ENCODE measurements at regions not wholly inside any gene's neighbourhood (a gene's known extent, or its start where the extent isn't known, plus 50 kb on each side); places are given as distances from the start of the nearest gene placed in this dataset.
"Not testable (repeated sequence)": the region's sequence is repeated elsewhere in the genome, so short reads cannot be mapped to it uniquely, and the experiment has no call there.

GRCh38 chrX:55919367-55920221, 202.0 kb downstream of the RRAGB start:
- peaks cover 0 to 6% (median 0%) of the 10 kb centered on the region in 3 donors for H3K36me3 Mint-ChIP-seq
- no peaks in the 10 kb centered on the region for H3K4me1 Mint-ChIP-seq
- no peak overlapping the region for H3K27ac Mint-ChIP-seq
- peaks cover 0 to 4% (median 2%) of the 10 kb centered on the region in 3 donors for H3K27me3 Mint-ChIP-seq (ENCODE audit: low read depth in 3 of 3)
- no peak overlapping the region for H3K4me3 Mint-ChIP-seq
- no peak for DNase-seq
- peaks cover 0 to 11% (median 1%) of the 10 kb centered on the region in 6 donors for H3K9me3 Mint-ChIP-seq

- H3K27me3 Mint-ChIP-seq (ENCODE audit: low read depth in 3 of 3), result peaks cover 2 to 5% (median 4%) of the 10 kb centered on the region in 3 donors
- no peak overlapping the region for H3K27ac Mint-ChIP-seq
- no peaks in the 10 kb centered on the region for H3K4me1 Mint-ChIP-seq
Observed at GRCh38 chrX:55924574-55924973, 207.0 kb downstream of the RRAGB start.

GRCh38 chrX:55928529-55928928, 211.0 kb downstream of the RRAGB start:
- Mint-ChIP-seq H3K27me3 (ENCODE audit: low read depth in 3 of 3) (peaks cover 0 to 11% (median 5%) of the 10 kb centered on the region in 3 donors), H3K9me3 (peaks cover 3 to 41% (median 17%) of the 10 kb centered on the region in 6 donors)
- not testable (repeated sequence) for H3K4me1 Mint-ChIP-seq, H3K27ac Mint-ChIP-seq, DNase-seq, H3K36me3 Mint-ChIP-seq, H3K4me3 Mint-ChIP-seq

More at GRCh38 chrX:55924574-55924973, 207.0 kb downstream of the RRAGB start:
- no peak overlapping the region for H3K4me3 Mint-ChIP-seq
- H3K9me3 Mint-ChIP-seq, result peaks cover 0 to 22% (median 3%) of the 10 kb centered on the region in 6 donors
- DNase-seq, result no peak
- no peaks in the 10 kb centered on the region for H3K36me3 Mint-ChIP-seq
